ENCODE measurements at regions not wholly inside any gene's neighbourhood (a gene's known extent, or its start where the extent isn't known, plus 50 kb on each side); places are given as distances from the start of the nearest gene placed in this dataset.

DNA sequence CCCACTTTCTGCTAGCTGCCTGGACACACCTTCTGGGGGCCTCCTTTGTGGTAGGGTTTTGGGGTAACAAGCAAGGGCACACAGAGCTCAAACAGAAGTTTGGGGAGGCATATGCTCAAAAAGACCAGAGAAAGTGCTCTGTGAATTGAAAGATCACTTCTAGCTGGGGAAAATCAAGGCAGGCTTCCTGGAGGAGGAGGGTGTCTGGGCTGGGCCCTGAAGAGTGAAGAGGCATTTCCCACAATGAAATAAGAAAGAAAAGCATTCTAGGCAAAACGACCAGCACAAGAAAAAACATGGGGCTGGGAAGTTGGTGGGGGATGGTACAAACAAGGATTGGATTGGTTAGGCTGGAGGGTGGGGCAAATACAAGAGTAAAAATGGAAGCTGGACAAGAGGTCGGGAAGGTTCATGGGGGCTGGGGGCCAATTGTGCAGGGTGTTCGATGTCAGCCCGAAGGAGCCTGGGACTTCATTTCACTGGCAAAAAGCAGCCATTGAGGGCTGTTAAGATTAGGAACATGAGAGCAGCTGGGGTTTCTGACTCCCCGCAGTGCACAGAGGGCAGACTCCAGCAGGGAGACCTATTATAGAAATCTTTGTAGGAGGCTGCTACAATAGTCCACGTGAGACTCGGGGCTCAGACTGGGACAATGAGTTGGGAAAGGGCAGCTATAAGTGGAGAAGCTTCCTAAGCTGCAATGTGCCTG lies 51.5 kb upstream of the CMKLR1 start:
- TF ChIP-seq TAF1 (IDR thresholded peaks at IDR 0.05; ENCODE audit: low read depth, low read length) (no peak), POLR2AphosphoS5 (IDR thresholded peaks at IDR 0.05; ENCODE audit: low read depth, low read length) (no peak), POLR2A (IDR thresholded peaks at IDR 0.05; ENCODE audit: low read depth, low read length) (no peak), SPI1 (IDR thresholded peaks at IDR 0.05; ENCODE audit: low read depth, low read length) (no peak)
